GM19351 (cell line): ENCODE measurements at regions not wholly inside any gene's neighbourhood (a gene's known extent, or its start where the extent isn't known, plus 50 kb on each side); places are given as distances from the start of the nearest gene placed in this dataset.
"Not testable (repeated sequence)": the region's sequence is repeated elsewhere in the genome, so short reads cannot be mapped to it uniquely, and the experiment has no call there.

Source experiments
- ATAC-seq: cut with Tn5 transposase; IDR thresholded peaks from one replicate; pipeline ENCODE4 v1.9.1; 2021; ENCODE audit warnings: mild to moderate bottlenecking, moderate library complexity; ENCODE audit not compliant: unreplicated experiment

- ATAC-seq, result peak; percentile 67
Measured at GRCh38 chr1:65059930-65060538, 88.0 kb upstream of the AK4 start.

GRCh38 chr1:65062339-65062738, 85.7 kb upstream of the AK4 start:
- no peak for ATAC-seq

DNA sequence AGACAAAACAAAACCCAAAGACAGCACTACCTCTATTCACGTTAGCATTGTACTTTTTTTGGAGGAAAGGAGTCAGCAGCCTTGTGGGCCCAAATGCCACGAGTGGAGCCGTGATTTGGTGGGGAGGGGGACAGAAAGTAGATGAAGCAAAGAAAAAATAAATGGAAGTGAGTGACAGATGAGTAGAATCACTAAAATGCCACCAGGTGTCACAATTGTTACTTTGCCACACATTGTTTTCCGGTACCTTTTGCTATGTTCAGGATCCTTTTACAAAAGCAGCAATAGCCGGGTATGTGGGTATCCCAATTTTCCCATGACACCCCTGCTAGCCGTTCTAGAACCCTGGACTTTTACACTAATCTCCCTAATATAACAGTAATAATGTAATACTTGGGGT, 85.0 kb upstream of the AK4 start:
- no peak for ATAC-seq

DNA sequence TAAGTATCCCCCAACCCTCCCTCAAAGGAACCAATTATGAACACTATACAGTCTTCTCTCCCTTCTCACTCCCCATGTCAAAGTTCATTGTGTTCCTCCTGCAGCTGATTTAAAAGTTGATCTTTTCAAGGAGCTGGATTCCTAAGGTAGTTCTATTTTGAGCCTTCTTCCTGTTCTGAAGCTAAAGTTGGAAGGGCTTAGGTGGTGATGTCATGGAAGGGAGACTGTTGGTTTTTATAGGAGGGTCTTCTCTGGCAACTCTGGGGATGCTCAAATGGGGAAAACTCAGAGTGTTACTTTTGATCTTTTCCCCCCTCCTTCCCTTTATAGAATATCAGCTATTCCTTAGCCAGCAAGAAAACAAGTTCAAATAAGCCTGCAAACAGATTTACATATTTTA, 83.0 kb upstream of the AK4 start:
- no peak for ATAC-seq

DNA sequence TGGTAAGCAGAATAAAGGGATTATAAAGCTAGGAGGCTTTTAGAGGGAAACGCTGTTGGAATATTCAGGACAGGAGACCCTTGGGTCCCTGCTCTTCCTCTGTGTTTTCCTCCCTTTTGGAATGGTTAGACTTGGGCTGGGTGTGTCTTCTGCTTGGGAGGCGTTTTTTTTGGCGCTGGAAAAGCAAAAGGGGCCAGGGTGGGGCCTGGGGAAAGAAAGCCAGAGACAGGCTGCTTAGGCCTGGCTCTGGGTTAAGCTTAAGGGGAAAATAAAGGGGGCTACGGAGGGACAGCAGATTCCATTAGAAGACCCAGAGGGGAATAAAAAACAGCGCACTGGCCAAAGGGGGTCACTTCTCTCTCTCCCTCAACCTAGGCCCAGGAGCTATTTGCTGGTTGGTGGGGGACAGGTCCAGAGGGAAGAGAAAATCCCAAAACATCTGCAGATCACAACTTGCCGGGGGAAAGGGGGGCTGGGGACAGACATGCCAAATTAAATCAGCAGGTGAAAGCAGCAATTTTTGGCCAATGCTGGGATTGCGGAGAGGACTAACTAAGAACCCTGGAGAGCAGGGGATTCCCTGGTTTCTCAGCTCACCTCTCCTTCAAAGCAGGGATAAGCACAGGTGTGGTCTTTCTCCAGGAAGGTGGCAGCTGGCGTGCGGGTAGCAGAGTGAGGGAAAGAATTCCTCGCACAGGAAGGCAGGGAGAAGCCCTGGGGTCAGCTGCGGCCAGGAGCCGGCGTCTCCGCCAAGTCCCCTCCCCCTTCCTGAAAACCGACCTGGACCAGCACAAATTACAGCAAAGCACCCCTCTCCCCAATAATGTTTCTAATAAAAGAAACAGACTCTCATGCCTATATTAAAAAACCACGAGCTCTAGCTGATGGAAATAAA, 82.2 kb upstream of the AK4 start:
- ATAC-seq, result no peak

- ATAC-seq, result no peak
Measured at GRCh38 chr1:65066419-65066765, 81.6 kb upstream of the AK4 start.

- ATAC-seq, result peak; percentile 53
Measured at GRCh38 chr1:65066766-65067490, 81.1 kb upstream of the AK4 start.

GRCh38 chr1:65067491-65068201, 80.4 kb upstream of the AK4 start:
- peak; percentile 40 for ATAC-seq

DNA sequence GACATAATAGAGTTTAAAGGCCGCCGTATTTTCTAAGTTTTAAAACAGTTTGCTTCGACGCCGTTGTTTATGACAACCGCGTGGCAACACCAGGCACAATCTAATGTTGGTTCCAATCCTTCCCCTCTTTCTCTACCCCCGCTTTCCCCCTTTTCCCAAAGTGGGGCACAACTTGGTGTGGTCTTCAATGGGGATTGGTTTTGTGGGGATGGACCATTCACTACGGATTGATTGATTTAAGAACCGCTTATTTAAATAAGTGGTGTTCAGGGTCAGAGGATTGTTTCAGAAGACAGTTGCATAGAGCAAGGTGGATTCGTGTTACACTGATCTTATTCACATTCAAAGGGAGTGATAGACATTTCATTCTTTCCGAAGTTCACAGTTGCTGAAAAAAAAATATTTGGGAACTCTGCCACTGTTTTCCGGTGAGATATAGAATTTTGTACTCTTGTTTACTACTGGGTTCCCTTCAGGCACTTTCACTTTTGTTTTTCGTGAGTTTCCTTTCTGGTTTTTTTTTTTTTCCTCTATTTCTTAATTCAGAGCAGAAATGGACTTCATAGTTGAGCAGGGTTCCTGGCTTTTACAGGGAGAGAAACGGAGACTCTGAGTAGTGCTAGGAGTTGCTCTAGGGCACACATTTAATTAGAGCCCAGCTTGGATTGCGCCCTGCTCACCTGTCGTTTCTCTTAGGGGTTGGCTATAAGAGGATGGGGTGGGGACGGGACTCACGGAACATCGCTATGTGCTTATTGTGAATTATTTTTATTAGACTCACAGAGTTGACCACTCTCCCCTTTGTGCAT, 79.6 kb upstream of the AK4 start:
- no peak for ATAC-seq

DNA sequence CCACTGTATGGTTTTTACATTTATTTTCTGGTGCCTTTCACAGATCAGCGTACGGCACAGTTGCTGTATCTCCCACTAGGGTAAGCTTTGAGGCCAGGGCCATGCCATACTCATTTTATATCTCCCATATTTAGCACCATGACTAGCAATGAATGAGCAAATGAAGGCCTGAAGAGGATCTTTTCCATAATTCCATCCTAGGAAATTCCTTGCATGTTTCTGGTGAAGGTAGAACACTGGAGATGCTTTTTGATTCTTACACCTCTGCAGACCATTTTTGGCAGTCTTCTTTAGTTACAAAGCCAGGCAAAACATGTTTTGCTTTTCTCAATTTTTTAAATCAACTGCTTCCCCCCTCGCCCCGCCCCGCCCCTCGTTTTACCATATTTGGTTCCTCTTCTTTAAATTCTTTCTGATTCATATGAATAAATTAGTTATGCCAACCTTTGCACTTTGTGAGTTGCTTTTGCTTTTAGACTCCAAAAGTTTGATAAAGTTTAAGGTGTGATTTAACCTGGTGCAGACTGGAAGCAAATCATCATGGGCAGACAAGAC, 78.9 kb upstream of the AK4 start:
- no peak for ATAC-seq

DNA sequence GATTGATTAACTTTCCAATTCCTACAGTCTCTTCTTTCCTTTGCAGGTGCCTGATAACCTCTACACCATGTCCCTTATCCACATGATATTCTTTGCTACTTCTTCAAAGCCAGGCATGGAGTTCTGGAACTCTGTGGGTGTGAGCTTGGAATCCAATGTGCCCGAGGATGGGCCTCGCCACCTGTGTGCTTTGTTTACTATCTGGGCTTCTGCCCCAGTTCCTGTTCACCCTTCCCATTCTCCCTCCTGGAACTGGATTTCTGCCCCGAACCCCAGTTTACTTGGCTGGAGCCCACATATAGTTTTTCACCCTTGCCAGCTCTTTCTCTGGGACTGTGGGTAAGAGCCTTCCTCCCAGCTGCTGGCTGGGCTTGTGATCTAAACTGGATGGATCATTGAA, 75.2 kb upstream of the AK4 start:
- no peak for ATAC-seq

DNA sequence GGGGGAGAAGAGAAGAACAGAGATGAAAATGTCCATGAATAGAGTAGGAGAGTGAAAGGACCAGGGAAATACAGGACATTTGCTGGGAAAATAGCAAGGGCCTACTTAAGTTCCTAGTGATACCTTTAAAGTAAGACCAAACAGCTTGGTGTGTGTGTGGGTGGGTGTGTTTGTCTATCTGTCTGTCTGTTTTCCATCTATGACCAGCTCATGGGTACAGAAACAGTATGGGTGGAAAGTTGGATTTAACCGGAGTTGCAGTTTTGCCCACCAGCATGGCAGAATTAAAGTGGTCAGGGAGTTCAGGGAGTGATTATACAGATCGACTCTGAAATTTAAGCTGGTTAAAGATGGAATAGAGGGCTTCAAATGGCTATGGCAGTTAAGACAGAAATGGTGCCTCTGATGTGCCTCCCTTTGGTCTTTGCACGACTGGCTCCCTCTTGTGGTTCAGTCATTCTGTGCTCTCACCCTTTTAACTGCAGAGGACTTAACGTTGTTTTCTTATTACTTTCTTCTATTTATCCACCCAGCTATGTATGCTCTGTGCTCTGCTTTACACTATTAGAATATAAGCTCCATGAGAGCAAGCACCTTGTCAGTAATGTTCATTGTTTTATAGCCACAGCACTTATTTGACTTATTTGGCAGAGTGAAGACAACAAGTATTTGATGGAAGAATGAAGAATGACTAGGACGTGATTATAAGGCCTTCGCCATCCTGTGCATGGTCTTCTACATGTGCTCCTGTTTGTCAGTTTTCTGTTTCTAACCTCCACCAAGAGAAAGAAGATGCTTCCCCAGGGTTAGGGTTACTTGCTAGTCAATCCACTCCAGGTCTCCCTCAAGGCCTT, 72.7 kb upstream of the AK4 start:
- ATAC-seq, result peak; percentile 92

- no peak for ATAC-seq
Measured at GRCh38 chr1:65077369-65077768, 70.6 kb upstream of the AK4 start.

- ATAC-seq, result no peak
Measured at GRCh38 chr1:65079941-65080340, 68.1 kb upstream of the AK4 start.

- ATAC-seq, result no peak
Measured at GRCh38 chr1:65082346-65083040, 65.5 kb upstream of the AK4 start.

DNA sequence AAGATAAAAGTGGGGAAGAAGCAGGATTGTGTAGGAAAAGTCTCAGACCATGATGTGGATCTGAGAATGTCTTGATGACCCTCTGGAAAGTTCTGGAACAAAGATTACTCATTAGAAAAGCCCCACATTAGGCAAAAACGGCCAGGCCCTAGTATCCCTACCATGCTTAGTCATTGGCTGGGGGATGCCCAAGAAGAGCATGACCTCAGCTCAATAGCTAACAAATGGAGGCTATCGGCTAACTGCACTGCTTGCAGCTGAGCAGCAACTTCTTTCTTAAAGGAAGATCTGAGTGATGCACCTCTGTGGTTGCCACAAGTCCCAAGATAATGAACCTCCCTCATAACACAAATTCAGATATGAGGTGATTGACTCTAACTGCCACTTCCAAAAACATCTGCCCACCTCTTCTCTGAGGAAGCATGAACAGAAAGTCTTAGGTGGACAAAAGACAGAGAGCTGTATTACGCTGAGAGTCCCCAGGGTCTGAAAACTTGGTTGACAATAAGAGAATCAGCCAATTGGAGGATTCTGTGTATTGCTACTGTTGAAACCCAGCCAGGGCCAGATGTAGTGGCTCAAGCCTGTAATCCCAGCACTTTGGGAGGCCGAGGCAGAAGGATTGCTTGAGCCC, 64.6 kb upstream of the AK4 start:
- ATAC-seq, result peak; percentile 76

- no peak for ATAC-seq
Measured at GRCh38 chr1:65084066-65084465, 63.9 kb upstream of the AK4 start.

- ATAC-seq, result not testable (repeated sequence)
Measured at GRCh38 chr1:65087519-65087918, 60.5 kb upstream of the AK4 start.
